Tibial artery (tissue), 4 donors: ENCODE measurements at regions not wholly inside any gene's neighbourhood (a gene's known extent, or its start where the extent isn't known, plus 50 kb on each side); places are given as distances from the start of the nearest gene placed in this dataset.

ENCODE experiments used
- DNase-seq, 2 donors: peaks; one replicate each; pipeline ENCODE4 v3.0.0-alpha.2; 2019
- H3K27ac ChIP-seq, 2 donors: fragments of 200-600 bp; sonication (generic) in 1 of 2; 1 replicate in 1 of 2; 2 replicates in 1 of 2; pipeline ENCODE4 v1.5.1; 2018 to 2019; ENCODE audit warnings: mild to moderate bottlenecking in 1 of 2
- H3K27me3 ChIP-seq, 2 donors: fragments of 200-600 bp; sonication (generic) in 1 of 2; one replicate each; pipeline versions ENCODE4 v1.5.1 to v1.6.0; 2016 to 2019
- H3K36me3 ChIP-seq, 3 donors: fragments of 200-600 bp; sonication (generic) in 2 of 3; one replicate each; pipeline ENCODE4 v1.5.1; 2016 to 2019; ENCODE audit warnings: mild to moderate bottlenecking in 2 of 3
- H3K4me1 ChIP-seq, 4 donors: fragments of 200-600 bp; sonication (generic) in 2 of 4; 1 replicate in 3 of 4; 2 replicates in 1 of 4; pipeline ENCODE4 v1.5.1; 2016 to 2019
- H3K4me3 ChIP-seq, 2 donors: fragments of 200-600 bp; sonication (generic) in 1 of 2; 1 replicate in 1 of 2; 2 replicates in 1 of 2; pipeline ENCODE4 v1.5.1; 2018 to 2019; ENCODE audit warnings: mild to moderate bottlenecking in 2 of 2
- H3K9me3 ChIP-seq, 3 donors: fragments of 200-600 bp; sonication (generic) in 1 of 3; one replicate each; pipeline ENCODE4 v1.5.1; 2016 to 2019
- intact Hi-C: fragments of 100-400 bp; cut with DNase I; formaldehyde crosslinking; loops from one replicate; pipeline ENCODE4 v1.15.0; 2023; ENCODE audit warnings: low total_unique reads
- TF ChIP-seq, protein P1 (sequence below), 2 experiments: fragments of 200-600 bp in 1 of 2; fragments of 450-650 bp in 1 of 2; IDR thresholded peaks; one replicate each; pipeline ENCODE4 v1.5.1; 2017 to 2019; ENCODE audit warnings: antibody characterized with exemption in 2 of 2, mild to moderate bottlenecking in 1 of 2, moderate library complexity in 1 of 2

DNA sequence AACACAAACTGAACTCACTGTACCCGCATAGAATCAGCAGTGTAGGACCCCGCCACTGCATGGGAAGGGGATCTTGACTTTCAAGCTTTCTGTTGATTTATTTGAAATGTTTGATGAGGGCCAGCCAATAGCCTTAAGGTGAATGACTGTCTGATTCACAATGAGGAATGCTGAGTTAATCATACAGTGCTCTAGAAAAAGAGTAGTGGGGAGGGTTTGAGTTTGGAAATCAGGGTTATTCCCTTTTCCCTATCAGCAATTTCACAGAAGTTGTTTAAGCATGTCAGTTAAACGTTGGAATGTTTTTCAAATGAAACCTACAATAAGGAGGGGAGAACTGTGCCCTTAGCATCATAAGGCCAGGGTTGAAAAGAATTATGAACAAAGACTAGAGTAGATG is 937.5 kb downstream of the GRID1 start:
- Histone ChIP-seq H3K27me3 (no peaks in the 10 kb centered on the region), H3K4me1 (no peaks in the 10 kb centered on the region), H3K4me3 (no peak overlapping the region), H3K9me3 (no peaks in the 10 kb centered on the region), H3K27ac (no peak overlapping the region), H3K36me3 (no peaks in the 10 kb centered on the region)
- TF ChIP-seq, protein P1, sequence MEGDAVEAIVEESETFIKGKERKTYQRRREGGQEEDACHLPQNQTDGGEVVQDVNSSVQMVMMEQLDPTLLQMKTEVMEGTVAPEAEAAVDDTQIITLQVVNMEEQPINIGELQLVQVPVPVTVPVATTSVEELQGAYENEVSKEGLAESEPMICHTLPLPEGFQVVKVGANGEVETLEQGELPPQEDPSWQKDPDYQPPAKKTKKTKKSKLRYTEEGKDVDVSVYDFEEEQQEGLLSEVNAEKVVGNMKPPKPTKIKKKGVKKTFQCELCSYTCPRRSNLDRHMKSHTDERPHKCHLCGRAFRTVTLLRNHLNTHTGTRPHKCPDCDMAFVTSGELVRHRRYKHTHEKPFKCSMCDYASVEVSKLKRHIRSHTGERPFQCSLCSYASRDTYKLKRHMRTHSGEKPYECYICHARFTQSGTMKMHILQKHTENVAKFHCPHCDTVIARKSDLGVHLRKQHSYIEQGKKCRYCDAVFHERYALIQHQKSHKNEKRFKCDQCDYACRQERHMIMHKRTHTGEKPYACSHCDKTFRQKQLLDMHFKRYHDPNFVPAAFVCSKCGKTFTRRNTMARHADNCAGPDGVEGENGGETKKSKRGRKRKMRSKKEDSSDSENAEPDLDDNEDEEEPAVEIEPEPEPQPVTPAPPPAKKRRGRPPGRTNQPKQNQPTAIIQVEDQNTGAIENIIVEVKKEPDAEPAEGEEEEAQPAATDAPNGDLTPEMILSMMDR (IDR thresholded peaks at IDR 0.05) = no peak
- no peak for DNase-seq
- intact Hi-C loops = no loop called here

DNA sequence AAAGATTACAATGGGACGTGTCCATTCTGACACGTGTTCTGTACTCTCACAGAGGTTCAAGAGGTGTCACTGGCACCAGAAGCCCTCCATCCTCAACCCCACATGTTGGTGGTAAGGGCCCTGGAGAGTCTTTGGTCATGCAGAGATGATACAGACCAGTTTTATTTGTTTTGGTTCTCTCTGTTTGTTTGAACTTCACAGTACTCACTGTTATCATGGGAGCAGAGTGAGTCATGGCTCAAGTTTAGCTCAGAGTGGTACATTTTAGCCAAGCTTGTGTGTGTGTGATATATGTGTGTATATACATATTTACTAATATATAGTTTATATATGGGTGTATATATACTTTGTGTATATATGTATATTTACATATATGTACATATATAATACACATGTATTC is 935.6 kb downstream of the GRID1 start:
- Histone ChIP-seq H3K9me3 (no peaks in the 10 kb centered on the region), H3K36me3 (no peaks in the 10 kb centered on the region), H3K4me1 (no peaks in the 10 kb centered on the region), H3K4me3 (no peak overlapping the region), H3K27me3 (no peaks in the 10 kb centered on the region), H3K27ac (no peak overlapping the region)
- no peak for DNase-seq
- intact Hi-C loops = no loop called here
- TF ChIP-seq, protein P1 (IDR thresholded peaks at IDR 0.05) = no peak

DNA sequence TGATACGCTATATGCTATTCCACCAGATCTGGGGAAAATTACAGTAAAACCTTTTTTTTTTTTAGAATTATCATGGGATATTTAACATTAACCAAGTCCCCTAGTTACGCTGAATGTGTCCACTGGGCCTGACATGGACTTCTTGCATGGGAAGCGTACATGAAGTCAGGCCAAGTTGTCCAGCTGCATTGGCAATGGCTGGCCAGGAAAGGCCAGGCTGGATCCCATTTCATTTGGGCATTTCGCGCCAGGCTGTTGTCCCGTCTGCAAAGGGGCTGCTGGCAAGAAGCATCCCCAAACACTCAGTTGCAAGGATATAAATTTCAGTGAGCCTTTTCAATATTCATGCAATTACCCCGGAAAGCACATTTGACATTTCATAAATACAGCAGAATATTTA is 933.3 kb downstream of the GRID1 start:
- intact Hi-C loops = no loop called here
- DNase-seq = no peak

DNA sequence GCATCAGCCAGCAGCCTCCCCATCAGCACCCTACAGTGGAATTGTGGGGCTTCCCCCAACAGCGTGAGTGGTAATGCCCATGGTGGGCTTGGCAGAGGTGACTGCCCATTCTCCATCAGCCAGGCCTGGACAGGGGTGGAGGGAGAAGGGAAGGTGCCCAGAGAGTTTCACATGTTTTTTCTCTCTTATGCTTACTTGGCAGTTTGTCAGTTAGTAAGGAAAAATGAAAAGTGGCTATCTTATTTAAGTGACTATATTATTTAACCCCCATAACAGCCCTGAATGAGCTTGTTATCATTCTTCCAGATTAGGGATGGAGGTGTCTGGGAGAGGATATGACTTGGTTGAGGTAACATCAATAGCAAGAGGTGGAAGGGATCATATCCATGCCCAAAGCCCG is 921.7 kb downstream of the GRID1 start:
- DNase-seq = no peak
- TF ChIP-seq, protein P1 (IDR thresholded peaks at IDR 0.05) = no peak
- intact Hi-C loops = no loop called here
- H3K4me1 ChIP-seq = no peaks in the 10 kb centered on the region
- H3K4me3 ChIP-seq = no peak overlapping the region
- H3K27me3 ChIP-seq = no peaks in the 10 kb centered on the region
- H3K9me3 ChIP-seq = no peaks in the 10 kb centered on the region
- no peak overlapping the region for H3K27ac ChIP-seq
- H3K36me3 ChIP-seq = no peaks in the 10 kb centered on the region

More for the DNA sequence above, 933.3 kb downstream of the GRID1 start:
- Histone ChIP-seq H3K27ac (no peak overlapping the region), H3K36me3 (no peaks in the 10 kb centered on the region), H3K4me3 (no peak overlapping the region), H3K27me3 (no peaks in the 10 kb centered on the region), H3K9me3 (no peaks in the 10 kb centered on the region), H3K4me1 (no peaks in the 10 kb centered on the region)
- TF ChIP-seq, protein P1 (IDR thresholded peaks at IDR 0.05) = no peak

DNA sequence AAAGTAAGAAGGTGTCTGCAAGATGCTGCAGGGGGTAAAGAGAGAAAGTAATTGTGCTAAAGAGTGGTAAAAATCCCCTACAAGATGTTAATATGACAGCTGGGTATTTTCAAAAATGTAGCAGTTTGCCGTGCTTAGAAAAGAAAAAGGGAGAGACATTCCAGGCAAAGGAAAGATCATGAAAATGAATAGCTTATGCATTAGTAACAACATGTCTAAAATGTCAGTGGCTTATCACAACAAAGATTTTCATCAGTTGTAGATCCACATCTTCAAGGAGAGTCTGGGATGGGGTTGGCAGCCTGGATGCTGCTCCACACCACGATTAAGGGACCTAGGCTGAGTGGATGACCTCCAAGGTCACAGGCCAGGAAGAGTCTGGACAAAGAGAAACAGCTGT is 920.9 kb downstream of the GRID1 start:
- no peaks in the 10 kb centered on the region for H3K27me3 ChIP-seq
- H3K36me3 ChIP-seq = no peaks in the 10 kb centered on the region
- no peak for DNase-seq
- no peak overlapping the region for H3K27ac ChIP-seq
- intact Hi-C loops = no loop called here
- H3K9me3 ChIP-seq = no peaks in the 10 kb centered on the region
- no peak overlapping the region for H3K4me3 ChIP-seq
- TF ChIP-seq, protein P1 (IDR thresholded peaks at IDR 0.05) = no peak
- no peaks in the 10 kb centered on the region for H3K4me1 ChIP-seq

DNA sequence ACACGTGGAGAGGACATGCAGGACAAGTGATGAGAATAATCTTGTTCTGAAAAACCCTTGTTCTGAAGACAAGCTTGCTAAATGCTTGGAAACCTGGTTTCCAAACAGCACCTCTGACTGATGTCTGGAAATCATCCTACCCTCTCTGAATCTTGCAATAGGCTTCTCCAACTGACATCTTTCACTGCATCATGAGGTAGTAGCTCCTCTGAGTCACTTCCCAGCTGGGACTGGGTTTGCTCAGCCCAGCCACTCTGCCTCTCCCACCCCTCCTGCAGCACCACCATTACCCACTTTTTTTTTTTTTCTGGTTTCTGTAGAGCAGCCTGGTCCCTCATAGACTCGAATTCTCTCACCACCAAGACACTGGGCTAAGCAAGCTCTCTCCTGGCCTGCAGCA is 919.8 kb downstream of the GRID1 start:
- no peaks in the 10 kb centered on the region for H3K4me1 ChIP-seq
- no peaks in the 10 kb centered on the region for H3K27me3 ChIP-seq
- H3K4me3 ChIP-seq = no peak overlapping the region
- TF ChIP-seq, protein P1 (IDR thresholded peaks at IDR 0.05) = no peak
- DNase-seq = no peak
- intact Hi-C loops = no loop called here
- no peaks in the 10 kb centered on the region for H3K36me3 ChIP-seq
- no peak overlapping the region for H3K27ac ChIP-seq
- no peaks in the 10 kb centered on the region for H3K9me3 ChIP-seq
